GM13977 (cell line): ENCODE measurements at regions not wholly inside any gene's neighbourhood (a gene's known extent, or its start where the extent isn't known, plus 50 kb on each side); places are given as distances from the start of the nearest gene placed in this dataset.

ENCODE experiments used
- DNase-seq: peaks from one replicate; pipeline ENCODE4 v3.0.0; 2012; ENCODE audit warnings: low spot score
- CTCF ChIP-seq: IDR thresholded peaks from 2 replicates; pipeline ENCODE4 v1.5.1; 2012; ENCODE audit warnings: mild to moderate bottlenecking, control low read depth; ENCODE audit not compliant: insufficient read depth; ENCODE audit errors: extremely low read depth, missing control alignments
- in situ Hi-C: fragments of 300-500 bp; cut with MboI; formaldehyde crosslinking; loops from one replicate; pipeline ENCODE4 v1.12.0; 2022; ENCODE audit warnings: low sequenced_read_pairs, low pct_unique_long_range_greater_than_20kb, mixed read lengths, inconsistent platforms; ENCODE audit not compliant: unreplicated experiment

GRCh38 chr13:74778087-74778486 lies 643.9 kb upstream of the KLF12 start:
- in situ Hi-C loops = no loop called here
- no peak for TF ChIP-seq CTCF
- DNase-seq = no peak

GRCh38 chr13:74774264-74774663 lies 640.1 kb upstream of the KLF12 start:
- DNase-seq = no peak
- TF ChIP-seq CTCF = no peak
- in situ Hi-C loops = no loop called here

GRCh38 chr13:74773248-74773647 lies 639.0 kb upstream of the KLF12 start:
- in situ Hi-C loops = no loop called here
- no peak for DNase-seq
- TF ChIP-seq CTCF = no peak

GRCh38 chr13:74771964-74772363 lies 637.8 kb upstream of the KLF12 start:
- no peak for TF ChIP-seq CTCF
- no peak for DNase-seq
- in situ Hi-C loops = no loop called here

- no peak for DNase-seq
- in situ Hi-C loops = no loop called here
- TF ChIP-seq CTCF = no peak
Measured at GRCh38 chr13:74770361-74770760, 636.2 kb upstream of the KLF12 start.

DNA sequence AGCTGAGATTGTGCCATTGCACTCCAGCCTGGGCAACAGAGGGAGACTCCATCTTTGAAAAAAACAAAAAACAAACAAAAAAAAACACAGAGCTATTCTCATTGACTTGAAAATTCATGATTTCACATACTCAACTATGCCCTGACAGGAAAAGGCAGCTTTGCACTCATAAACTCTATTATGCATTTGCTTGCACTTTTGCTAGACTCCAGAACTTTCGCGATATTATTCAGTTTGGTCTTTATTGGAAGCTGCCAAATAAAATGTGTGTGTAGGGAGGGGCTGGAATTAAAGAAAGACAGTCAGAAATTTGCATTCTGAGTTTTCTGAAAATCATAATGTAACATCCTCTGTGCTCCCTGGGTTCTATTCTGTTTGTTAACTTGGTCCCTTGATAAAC lies 635.1 kb upstream of the KLF12 start:
- DNase-seq = no peak
- in situ Hi-C loops = no loop called here
- TF ChIP-seq CTCF = no peak

GRCh38 chr13:74768521-74769085 lies 634.4 kb upstream of the KLF12 start:
- DNase-seq = no peak
- no peak for TF ChIP-seq CTCF
- in situ Hi-C loops = no loop called here
